ENCODE measurements at regions not wholly inside any gene's neighbourhood (a gene's known extent, or its start where the extent isn't known, plus 50 kb on each side); places are given as distances from the start of the nearest gene placed in this dataset.
"Not testable (repeated sequence)": the region's sequence is repeated elsewhere in the genome, so short reads cannot be mapped to it uniquely, and the experiment has no call there.

GRCh38 chr7:57547351-57547750, 97.4 kb downstream of the ZNF716 start:
- H3K36me3 ChIP-seq (ENCODE audit: control insufficient read depth in 1 of 2, insufficient read depth in 2 of 2, low read length in 2 of 2); H3K27ac ChIP-seq (ENCODE audit: low read depth, low read length); H4K91ac ChIP-seq (ENCODE audit: low read depth, low read length); H3K4me2 ChIP-seq (ENCODE audit: low read length); H4K12ac ChIP-seq (ENCODE audit: low read depth, low read length); H3K14ac ChIP-seq (ENCODE audit: low read length); H3K79me2 ChIP-seq (ENCODE audit: control insufficient read depth, insufficient read depth, low read length, poor library complexity); H2BK12ac ChIP-seq (ENCODE audit: low read length); H3K79me1 ChIP-seq (ENCODE audit: low read length); H2BK120ac ChIP-seq (ENCODE audit: insufficient read depth, low read length, poor library complexity); H3K18ac ChIP-seq (ENCODE audit: low read length); H3K4me1 ChIP-seq (ENCODE audit: control insufficient read depth in 1 of 2, insufficient read depth in 2 of 2, low read length in 2 of 2); H3K23ac ChIP-seq (ENCODE audit: low read length); H4K8ac ChIP-seq (ENCODE audit: low read depth, low read length); H2AFZ ChIP-seq (ENCODE audit: insufficient read depth, low read length, poor library complexity); H3K27me3 ChIP-seq (ENCODE audit: insufficient read depth, low read length); H2AK5ac ChIP-seq (ENCODE audit: low read length); H3K4me3 ChIP-seq (ENCODE audit: low read depth, low read length); H3K9ac ChIP-seq (ENCODE audit: low read length); H3K4ac ChIP-seq (ENCODE audit: low read depth, low read length); H3K9me3 ChIP-seq (ENCODE audit: insufficient read depth, low read depth, low read length); H2BK5ac ChIP-seq (ENCODE audit: low read depth, low read length, poor library complexity): not testable (repeated sequence)
- peak in 1 of 2 donors; percentile 59 for DNase-seq
- no CpG with 5 or more reads among the region's 2 CpGs for WGBS (ENCODE audit: extremely low coverage, insufficient coverage, insufficient read length)

GRCh38 chr7:57549961-57550360, 100.0 kb downstream of the ZNF716 start:
- H2AFZ ChIP-seq (ENCODE audit: insufficient read depth, low read length, poor library complexity); H3K4me2 ChIP-seq (ENCODE audit: low read length); H2BK120ac ChIP-seq (ENCODE audit: insufficient read depth, low read length, poor library complexity); H3K4me3 ChIP-seq (ENCODE audit: low read depth, low read length); H3K27ac ChIP-seq (ENCODE audit: low read depth, low read length); H3K14ac ChIP-seq (ENCODE audit: low read length); H2BK12ac ChIP-seq (ENCODE audit: low read length); H3K4me1 ChIP-seq (ENCODE audit: control insufficient read depth in 1 of 2, insufficient read depth in 2 of 2, low read length in 2 of 2); H3K23ac ChIP-seq (ENCODE audit: low read length); H4K91ac ChIP-seq (ENCODE audit: low read depth, low read length); H3K36me3 ChIP-seq (ENCODE audit: control insufficient read depth in 1 of 2, insufficient read depth in 2 of 2, low read length in 2 of 2); H3K79me2 ChIP-seq (ENCODE audit: control insufficient read depth, insufficient read depth, low read length, poor library complexity); H3K18ac ChIP-seq (ENCODE audit: low read length); H3K9ac ChIP-seq (ENCODE audit: low read length); H3K79me1 ChIP-seq (ENCODE audit: low read length); H3K4ac ChIP-seq (ENCODE audit: low read depth, low read length); H3K9me3 ChIP-seq (ENCODE audit: insufficient read depth, low read depth, low read length); H2AK5ac ChIP-seq (ENCODE audit: low read length); H3K27me3 ChIP-seq (ENCODE audit: insufficient read depth, low read length); H2BK5ac ChIP-seq (ENCODE audit: low read depth, low read length, poor library complexity); H4K12ac ChIP-seq (ENCODE audit: low read depth, low read length); H4K8ac ChIP-seq (ENCODE audit: low read depth, low read length): not testable (repeated sequence)
- no CpG with 5 or more reads among the region's 2 CpGs for WGBS (ENCODE audit: extremely low coverage, insufficient coverage, insufficient read length)
- peak; percentile 24 to 73 for DNase-seq

GRCh38 chr7:57555687-57556086, 105.7 kb downstream of the ZNF716 start:
- H3K27ac ChIP-seq (ENCODE audit: low read depth, low read length); H3K14ac ChIP-seq (ENCODE audit: low read length); H2AFZ ChIP-seq (ENCODE audit: insufficient read depth, low read length, poor library complexity); H2BK12ac ChIP-seq (ENCODE audit: low read length); H4K91ac ChIP-seq (ENCODE audit: low read depth, low read length); H3K79me1 ChIP-seq (ENCODE audit: low read length); H4K12ac ChIP-seq (ENCODE audit: low read depth, low read length); H4K8ac ChIP-seq (ENCODE audit: low read depth, low read length); H3K9me3 ChIP-seq (ENCODE audit: insufficient read depth, low read depth, low read length); DNase-seq; H2BK5ac ChIP-seq (ENCODE audit: low read depth, low read length, poor library complexity); H2AK5ac ChIP-seq (ENCODE audit: low read length); H3K36me3 ChIP-seq (ENCODE audit: control insufficient read depth in 1 of 2, insufficient read depth in 2 of 2, low read length in 2 of 2); H3K4me2 ChIP-seq (ENCODE audit: low read length); H3K4me1 ChIP-seq (ENCODE audit: control insufficient read depth in 1 of 2, insufficient read depth in 2 of 2, low read length in 2 of 2); H3K9ac ChIP-seq (ENCODE audit: low read length); H3K23ac ChIP-seq (ENCODE audit: low read length); H2BK120ac ChIP-seq (ENCODE audit: insufficient read depth, low read length, poor library complexity); H3K4me3 ChIP-seq (ENCODE audit: low read depth, low read length); H3K18ac ChIP-seq (ENCODE audit: low read length); H3K27me3 ChIP-seq (ENCODE audit: insufficient read depth, low read length); H3K4ac ChIP-seq (ENCODE audit: low read depth, low read length); H3K79me2 ChIP-seq (ENCODE audit: control insufficient read depth, insufficient read depth, low read length, poor library complexity): not testable (repeated sequence)
- WGBS (ENCODE audit: extremely low coverage, insufficient coverage, insufficient read length) = no CpG with 5 or more reads among the region's 2 CpGs

GRCh38 chr7:57579454-57579853, 129.5 kb downstream of the ZNF716 start:
- Histone ChIP-seq H2BK120ac (ENCODE audit: insufficient read depth, low read length, poor library complexity) (no peak overlapping the region), H3K4ac (ENCODE audit: low read depth, low read length) (no peak overlapping the region), H4K91ac (ENCODE audit: low read depth, low read length) (no peak overlapping the region), H3K9me3 (ENCODE audit: insufficient read depth, low read depth, low read length) (peaks cover 21% of the 10 kb centered on the region), H3K18ac (ENCODE audit: low read length) (no peak overlapping the region), H3K79me2 (ENCODE audit: control insufficient read depth, insufficient read depth, low read length, poor library complexity) (no peaks in the 10 kb centered on the region), H3K36me3 (ENCODE audit: control insufficient read depth in 1 of 2, insufficient read depth in 2 of 2, low read length in 2 of 2) (no peaks in the 10 kb centered on the region), H2AFZ (ENCODE audit: insufficient read depth, low read length, poor library complexity) (no peak overlapping the region), H2BK5ac (ENCODE audit: low read depth, low read length, poor library complexity) (no peak overlapping the region), H4K12ac (ENCODE audit: low read depth, low read length) (no peak overlapping the region), H3K27ac (ENCODE audit: low read depth, low read length) (no peak overlapping the region), H2AK5ac (ENCODE audit: low read length) (no peak overlapping the region), H4K8ac (ENCODE audit: low read depth, low read length) (no peak overlapping the region), H3K4me1 (ENCODE audit: control insufficient read depth in 1 of 2, insufficient read depth in 2 of 2, low read length in 2 of 2) (no peaks in the 10 kb centered on the region), H3K14ac (ENCODE audit: low read length) (no peak overlapping the region), H3K4me2 (ENCODE audit: low read length) (no peak overlapping the region), H3K79me1 (ENCODE audit: low read length) (no peaks in the 10 kb centered on the region), H3K23ac (ENCODE audit: low read length) (no peak overlapping the region), H3K9ac (ENCODE audit: low read length) (no peak overlapping the region), H2BK12ac (ENCODE audit: low read length) (no peak overlapping the region), H3K27me3 (ENCODE audit: insufficient read depth, low read length) (no peaks in the 10 kb centered on the region), H3K4me3 (ENCODE audit: low read depth, low read length) (no peak overlapping the region)
- DNase-seq = no peak
- WGBS (ENCODE audit: extremely low coverage, insufficient coverage, insufficient read length) = no CpG with 5 or more reads among the region's 15 CpGs
